IMR-90 (cell line): ENCODE measurements at regions not wholly inside any gene's neighbourhood (a gene's known extent, or its start where the extent isn't known, plus 50 kb on each side); places are given as distances from the start of the nearest gene placed in this dataset.

Experiments
- ATAC-seq: fragments of 200-7000 bp; cut with Tn5 transposase; 2 replicates; pipeline ENCODE4 v1.9.1; 2020; ENCODE audit warnings: low read depth, mild to moderate bottlenecking, moderate library complexity
- BruUV-seq: library from RNA; stranded (reverse); fragments of 400-500 nt; replicated peaks from 2 replicates; lab custom pipeline; 2021; lab: Mats Ljungman, UMichigan
- CTCF ChIA-PET: fragments of 300-600 bp; formaldehyde crosslinking; extraction: SDS; loops from one replicate; lab custom pipeline; 2021; ENCODE audit warnings: antibody characterized with exemption; lab: Yijun Ruan, JAX
- POLR2A ChIA-PET: fragments of 300-600 bp; sonication (Branson Sonifier 250); formaldehyde crosslinking; loops from one replicate; lab custom pipeline; 2022; ENCODE audit warnings: antibody characterized with exemption; ENCODE audit not compliant: unreplicated experiment; lab: Charles Lee
- DNase-seq: peaks from one replicate; pipeline ENCODE4 v3.0.0; 2013
- H2AFZ ChIP-seq: replicated peaks from 2 replicates; pipeline ENCODE3; 2013; ENCODE audit warnings: low read length, mild to moderate bottlenecking; ENCODE audit not compliant: poor library complexity
- H2AK5ac ChIP-seq: 2 replicates; pipeline ENCODE4 v1.6.1; 2013; ENCODE audit warnings: low read depth, low read length, inconsistent platforms
- H2AK9ac ChIP-seq: replicated peaks from 2 replicates; pipeline ENCODE3; 2013; ENCODE audit warnings: mild to moderate bottlenecking, low read depth, low read length, moderate library complexity; ENCODE audit not compliant: poor library complexity
- H2BK120ac ChIP-seq: 2 replicates; pipeline ENCODE4 v1.6.1; 2013; ENCODE audit warnings: low read depth, low read length, inconsistent platforms
- H2BK15ac ChIP-seq: 3 replicates; pipeline ENCODE4 v1.6.1; 2013; ENCODE audit warnings: low read depth, low read length, inconsistent platforms
- H2BK20ac ChIP-seq: 2 replicates; pipeline ENCODE4 v1.6.1; 2013; ENCODE audit warnings: low read depth, mild to moderate bottlenecking, inconsistent platforms, low read length, moderate library complexity
- H2BK5ac ChIP-seq: 2 replicates; pipeline ENCODE4 v1.6.1; 2013; ENCODE audit warnings: mild to moderate bottlenecking, low read depth, low read length, inconsistent platforms; ENCODE audit not compliant: poor library complexity, severe bottlenecking
- H3K14ac ChIP-seq: replicated peaks from 2 replicates; pipeline ENCODE4 v1.6.1; 2013; ENCODE audit warnings: low read depth, low read length, inconsistent platforms
- H3K18ac ChIP-seq: 2 replicates; pipeline ENCODE4 v1.6.1; 2013; ENCODE audit warnings: low read depth, low read length, control low read depth
- H3K23ac ChIP-seq: 2 replicates; pipeline ENCODE4 v1.6.1; 2013; ENCODE audit warnings: low read depth, low read length, inconsistent platforms
- H3K27ac ChIP-seq: 2 replicates; pipeline ENCODE4 v1.5.1; 2013; ENCODE audit warnings: mild to moderate bottlenecking, control low read depth, low read length; ENCODE audit not compliant: insufficient read depth
- H3K27me3 ChIP-seq: 2 replicates; pipeline ENCODE4 v1.6.1; 2013; ENCODE audit warnings: low read length; ENCODE audit not compliant: control insufficient read depth, insufficient read depth
- H3K36me3 ChIP-seq: 2 replicates; pipeline ENCODE4 v1.6.1; 2013; ENCODE audit warnings: low read length, mixed read lengths; ENCODE audit not compliant: control insufficient read depth, insufficient read depth
- H3K4ac ChIP-seq: 2 replicates; pipeline ENCODE4 v1.6.1; 2013; ENCODE audit warnings: low read depth, low read length, inconsistent platforms
- H3K4me1 ChIP-seq: 2 replicates; pipeline ENCODE4 v1.6.1; 2013; ENCODE audit warnings: low read length, mixed read lengths; ENCODE audit not compliant: control insufficient read depth, insufficient read depth
- H3K4me2 ChIP-seq: 2 replicates; pipeline ENCODE4 v1.6.1; 2013; ENCODE audit warnings: low read depth, mild to moderate bottlenecking, control low read depth, low read length, moderate library complexity
- H3K4me3 ChIP-seq: 2 replicates; pipeline ENCODE4 v1.5.1; 2013; ENCODE audit warnings: low read depth, mild to moderate bottlenecking, control low read depth, low read length, moderate library complexity; ENCODE audit not compliant: insufficient read depth
- H3K56ac ChIP-seq: 2 replicates; pipeline ENCODE4 v1.6.1; 2013; ENCODE audit warnings: low read length, inconsistent platforms; ENCODE audit not compliant: insufficient read depth; ENCODE audit errors: extremely low read depth
- H3K79me1 ChIP-seq, 2 experiments: 2 replicates each; pipeline ENCODE4 v1.6.1; 2013; ENCODE audit warnings: low read length in 2 of 2, inconsistent platforms in 1 of 2, low read depth in 1 of 2
- H3K9ac ChIP-seq: 2 replicates; pipeline ENCODE4 v1.6.1; 2013; ENCODE audit warnings: low read depth, low read length, control low read depth
- H3K9me1 ChIP-seq: 2 replicates; pipeline ENCODE4 v1.6.1; 2013; ENCODE audit warnings: low read length, inconsistent platforms; ENCODE audit not compliant: insufficient read depth
- H3K9me3 ChIP-seq: 2 replicates; pipeline ENCODE4 v1.6.1; 2013; ENCODE audit warnings: low read length; ENCODE audit not compliant: control insufficient read depth, insufficient read depth
- H4K20me1 ChIP-seq: 2 replicates; pipeline ENCODE4 v1.6.1; 2013; ENCODE audit warnings: low read length, inconsistent platforms; ENCODE audit not compliant: insufficient read depth
- H4K5ac ChIP-seq: 2 replicates; pipeline ENCODE4 v1.6.1; 2013; ENCODE audit warnings: mild to moderate bottlenecking, low read depth, low read length, control low read depth
- H4K8ac ChIP-seq, 2 experiments: 2 replicates each; pipeline ENCODE4 v1.6.1; 2013; ENCODE audit warnings: low read depth in 2 of 2, low read length in 2 of 2, control low read depth in 1 of 2, inconsistent platforms in 1 of 2
- H4K91ac ChIP-seq: 2 replicates; pipeline ENCODE4 v1.6.1; 2013; ENCODE audit warnings: low read depth, low read length, inconsistent platforms; ENCODE audit not compliant: insufficient read depth
- BHLHE40 ChIP-seq: fragments of 150-350 bp; IDR thresholded peaks from 2 replicates; pipeline ENCODE4 v1.6.1; 2016; ENCODE audit warnings: mild to moderate bottlenecking, low read depth, low read length
- CEBPB ChIP-seq: IDR thresholded peaks from 2 replicates; pipeline ENCODE4 v1.6.1; 2012; ENCODE audit warnings: low read depth, low read length, improper control_type of control experiment
- CHD1 ChIP-seq: IDR thresholded peaks from 2 replicates; pipeline ENCODE4 v1.6.1; 2012; ENCODE audit warnings: low read depth, low read length, improper control_type of control experiment
- CTCF ChIP-seq: conservative IDR thresholded peaks from 2 replicates; pipeline ENCODE4 v1.5.1; 2012; ENCODE audit warnings: mild to moderate bottlenecking, low read depth, low read length, improper control_type of control experiment
- ELK1 ChIP-seq: fragments of 150-350 bp; IDR thresholded peaks from 2 replicates; pipeline ENCODE4 v1.6.1; 2016; ENCODE audit warnings: low read depth, mild to moderate bottlenecking, low read length, moderate library complexity, borderline replicate concordance
- FOS ChIP-seq: fragments of 150-350 bp; IDR thresholded peaks from 2 replicates; pipeline ENCODE4 v1.6.1; 2016; ENCODE audit warnings: low read depth, low read length
- MAFK ChIP-seq: IDR thresholded peaks from 2 replicates; pipeline ENCODE4 v1.6.1; 2012; ENCODE audit warnings: low read depth, low read length, improper control_type of control experiment
- MAZ ChIP-seq: IDR thresholded peaks from 2 replicates; pipeline ENCODE4 v1.6.1; 2012; ENCODE audit warnings: low read depth, mild to moderate bottlenecking, low read length, improper control_type of control experiment, moderate library complexity, borderline replicate concordance
- MXI1 ChIP-seq: IDR thresholded peaks from 2 replicates; pipeline ENCODE4 v1.6.1; 2012; ENCODE audit warnings: low read depth, mild to moderate bottlenecking, low read length, moderate library complexity, borderline replicate concordance
- NFE2L2 ChIP-seq: fragments of 150-350 bp; IDR thresholded peaks from 2 replicates; pipeline ENCODE4 v1.6.1; 2016; ENCODE audit warnings: low read depth, mild to moderate bottlenecking, low read length
- POLR2A ChIP-seq: IDR thresholded peaks from 2 replicates; pipeline ENCODE4 v1.6.1; 2012; ENCODE audit warnings: mild to moderate bottlenecking, low read depth, low read length
- RAD21 ChIP-seq: IDR thresholded peaks from 2 replicates; pipeline ENCODE4 v1.6.1; 2012; ENCODE audit warnings: low read length, improper control_type of control experiment
- RCOR1 ChIP-seq: IDR thresholded peaks from 2 replicates; pipeline ENCODE4 v1.6.1; 2012; ENCODE audit warnings: mild to moderate bottlenecking, low read length, improper control_type of control experiment; ENCODE audit not compliant: insufficient replicate concordance
- RFX5 ChIP-seq: IDR thresholded peaks from 2 replicates; pipeline ENCODE4 v1.8.0; 2012; ENCODE audit warnings: low read depth, mild to moderate bottlenecking, low read length, moderate library complexity
- SMC3 ChIP-seq: fragments of 150-350 bp; IDR thresholded peaks from 2 replicates; pipeline ENCODE4 v1.6.1; 2016; ENCODE audit warnings: low read depth, mild to moderate bottlenecking, antibody characterized with exemption, low read length, moderate library complexity
- USF2 ChIP-seq: fragments of 150-350 bp; IDR thresholded peaks from 2 replicates; pipeline ENCODE4 v1.6.1; 2017; ENCODE audit warnings: mild to moderate bottlenecking, antibody characterized with exemption, low read length, low read depth
- WGBS, 2 experiments: methylation state at CpG; one replicate each; pipeline versions ENCODE4 v1.1.5 to v1.1.7; 2013; ENCODE audit warnings: missing lambda C conversion rate in 2 of 2; ENCODE audit not compliant: insufficient read length in 1 of 2; ENCODE audit errors: extremely low coverage in 2 of 2; 5-methylcytosine and 5-hydroxymethylcytosine counted together
- dilution Hi-C: fragments of 300-500 bp; cut with HindIII; formaldehyde crosslinking; loops from one replicate; pipeline ENCODE4 v1.14.3; 2018; ENCODE audit warnings: low sequenced_read_pairs; ENCODE audit not compliant: unreplicated experiment
- in situ Hi-C: fragments of 300-500 bp; cut with MboI; formaldehyde crosslinking; loops from 3 replicates; pipeline ENCODE4 v1.14.3; 2019; ENCODE audit warnings: low sequenced_read_pairs, inconsistent platforms, mixed read lengths
- intact Hi-C: fragments of 100-400 bp; cut with micrococcal nuclease; formaldehyde crosslinking; loops from 2 replicates; pipeline ENCODE4 v1.10.0; 2022

- Histone ChIP-seq H3K9me3 (no peaks in the 10 kb centered on the region), H2AK5ac (peak overlapping the region; percentile 19; the same call in 1 of the 2 replicates), H4K5ac (no peak overlapping the region), H2BK120ac (no peak overlapping the region), H3K9ac (no peak overlapping the region), H3K27ac (no peak overlapping the region), H3K4ac (no peak overlapping the region; the same call in 1 of the 2 replicates), H3K14ac (no peak overlapping the region), H3K36me3 (peaks cover 2% of the 10 kb centered on the region; the same call in 1 of the 2 replicates), H3K27me3 (no peaks in the 10 kb centered on the region), H2AFZ (no peak overlapping the region), H2BK5ac (no peak overlapping the region), H3K79me1 (peaks cover 46 to 97% of the 10 kb centered on the region in 2 experiments), H4K20me1 (peaks cover 59% of the 10 kb centered on the region), H4K91ac (no peak overlapping the region), H3K4me3 (no peak overlapping the region), H3K9me1 (peaks cover 43% of the 10 kb centered on the region), H3K56ac (no peak overlapping the region), H4K8ac (no peak overlapping the region), H2BK15ac (no peak overlapping the region), H3K4me1 (peaks cover 41% of the 10 kb centered on the region), H3K4me2 (no peak overlapping the region), H2AK9ac (no peak overlapping the region), H3K23ac (no peak overlapping the region), H2BK20ac (no peak overlapping the region), H3K18ac (no peak overlapping the region)
- TF ChIP-seq CEBPB: no peak
- no peak for TF ChIP-seq MAFK
- TF ChIP-seq FOS: no peak
- TF ChIP-seq MAZ: no peak
- no peak for TF ChIP-seq CHD1
- TF ChIP-seq CTCF: no peak
- no peak for TF ChIP-seq POLR2A
- no peak for TF ChIP-seq RCOR1
- TF ChIP-seq MXI1: no peak
- TF ChIP-seq USF2: no peak
- no peak for TF ChIP-seq ELK1
- no peak for TF ChIP-seq BHLHE40
- TF ChIP-seq SMC3: no peak
- TF ChIP-seq RAD21: no peak
- no peak for TF ChIP-seq NFE2L2
- TF ChIP-seq RFX5: no peak
- POLR2A ChIA-PET: no interaction called here
- 100% methylated on average over 3 of the region's 10 CpGs; no CpG with 5 or more reads in 1 of the 2 experiments for WGBS, 2 experiments
- CTCF ChIA-PET: no interaction called here
- no peak for ATAC-seq
- intact Hi-C loops: loop anchor here (10.0 kb wide), 1 partner anchor 129 kb away; no protein-coding TSS in a partner anchor
- dilution Hi-C loops: no loop called here
- no TSS peak for BruUV-seq
- no peak for DNase-seq
- in situ Hi-C loops: loop anchor here (25.0 kb wide), 1 partner anchor 486 kb away; the partner anchor contains the start of gene INHBB
Observed at GRCh38 chr2:120823551-120823950, 87.9 kb downstream of the GLI2 start.
